ENCODE measurements at regions not wholly inside any gene's neighbourhood (a gene's known extent, or its start where the extent isn't known, plus 50 kb on each side); places are given as distances from the start of the nearest gene placed in this dataset.

GRCh38 chr4:33923469-33923868 is 2320.8 kb downstream of the ARAP2 start:
- TF ChIP-seq GATA2 (IDR thresholded peaks at IDR 0.05; ENCODE audit: low read depth, low read length) = no peak
- TF ChIP-seq GATA3 (IDR thresholded peaks at IDR 0.05; ENCODE audit: low read depth, low read length) = no peak

Measured in SH-SY5Y (cell line).